Glutamatergic neuron (in vitro differentiated cells): ENCODE measurements at regions not wholly inside any gene's neighbourhood (a gene's known extent, or its start where the extent isn't known, plus 50 kb on each side); places are given as distances from the start of the nearest gene placed in this dataset.

Experiments used
- DNase-seq: peaks from one replicate; pipeline ENCODE4 v3.0.0; 2022
- H3K27ac Mint-ChIP-seq: one replicate; pipeline ENCODE4 v1.8.0; 2020; ENCODE audit warnings: mild to moderate bottlenecking, mixed read lengths, inconsistent platforms; ENCODE audit not compliant: unreplicated experiment
- H3K27me3 Mint-ChIP-seq: one replicate; pipeline ENCODE4 v1.8.0; 2020; ENCODE audit warnings: mild to moderate bottlenecking, moderate library complexity, mixed read lengths, inconsistent platforms; ENCODE audit not compliant: unreplicated experiment
- H3K36me3 Mint-ChIP-seq: one replicate; pipeline ENCODE4 v1.8.0; 2020; ENCODE audit warnings: mild to moderate bottlenecking, mixed read lengths, inconsistent platforms; ENCODE audit not compliant: unreplicated experiment
- H3K4me1 Mint-ChIP-seq: one replicate; pipeline ENCODE4 v1.8.0; 2020; ENCODE audit warnings: mild to moderate bottlenecking, low read depth, mixed read lengths, inconsistent platforms; ENCODE audit not compliant: unreplicated experiment
- H3K4me3 Mint-ChIP-seq: one replicate; pipeline ENCODE4 v1.8.0; 2020; ENCODE audit warnings: mild to moderate bottlenecking, mixed read lengths, inconsistent platforms; ENCODE audit not compliant: unreplicated experiment
- H3K9me3 Mint-ChIP-seq: one replicate; pipeline ENCODE4 v1.8.0; 2020; ENCODE audit warnings: mild to moderate bottlenecking, moderate library complexity, mixed read lengths, inconsistent platforms; ENCODE audit not compliant: unreplicated experiment
- CTCF ChIP-seq: fragments of 200-600 bp; sonication (generic); IDR thresholded peaks from one replicate; pipeline ENCODE4 v1.5.0; 2021; ENCODE audit not compliant: partially characterized antibody, unreplicated experiment

- DNase-seq, result no peak
- TF ChIP-seq CTCF, result no peak
- no peak overlapping the region for H3K4me3 Mint-ChIP-seq
- no peaks in the 10 kb centered on the region for H3K9me3 Mint-ChIP-seq
- peaks cover 3% of the 10 kb centered on the region for H3K27me3 Mint-ChIP-seq
- H3K36me3 Mint-ChIP-seq, result peaks cover 4% of the 10 kb centered on the region
- H3K4me1 Mint-ChIP-seq, result no peaks in the 10 kb centered on the region
- H3K27ac Mint-ChIP-seq, result no peak overlapping the region
Observed at GRCh38 chr11:109859045-109859724, 234.0 kb upstream of the ZC3H12C start.

GRCh38 chr11:109862835-109863234 is 230.4 kb upstream of the ZC3H12C start:
- Mint-ChIP-seq H3K9me3 (peaks cover 2% of the 10 kb centered on the region), H3K27ac (no peak overlapping the region), H3K27me3 (peaks cover 3% of the 10 kb centered on the region), H3K4me3 (no peak overlapping the region), H3K36me3 (peaks cover 9% of the 10 kb centered on the region), H3K4me1 (no peaks in the 10 kb centered on the region)
- DNase-seq, result no peak
- TF ChIP-seq CTCF, result no peak

GRCh38 chr11:109864151-109864661 is 229.0 kb upstream of the ZC3H12C start:
- no peak for TF ChIP-seq CTCF
- H3K4me3 Mint-ChIP-seq, result no peak overlapping the region
- H3K4me1 Mint-ChIP-seq, result peaks cover 7% of the 10 kb centered on the region
- DNase-seq, result no peak
- no peak overlapping the region for H3K27ac Mint-ChIP-seq
- peaks cover 3% of the 10 kb centered on the region for H3K27me3 Mint-ChIP-seq
- H3K9me3 Mint-ChIP-seq, result peaks cover 2% of the 10 kb centered on the region
- peaks cover 9% of the 10 kb centered on the region for H3K36me3 Mint-ChIP-seq

DNA sequence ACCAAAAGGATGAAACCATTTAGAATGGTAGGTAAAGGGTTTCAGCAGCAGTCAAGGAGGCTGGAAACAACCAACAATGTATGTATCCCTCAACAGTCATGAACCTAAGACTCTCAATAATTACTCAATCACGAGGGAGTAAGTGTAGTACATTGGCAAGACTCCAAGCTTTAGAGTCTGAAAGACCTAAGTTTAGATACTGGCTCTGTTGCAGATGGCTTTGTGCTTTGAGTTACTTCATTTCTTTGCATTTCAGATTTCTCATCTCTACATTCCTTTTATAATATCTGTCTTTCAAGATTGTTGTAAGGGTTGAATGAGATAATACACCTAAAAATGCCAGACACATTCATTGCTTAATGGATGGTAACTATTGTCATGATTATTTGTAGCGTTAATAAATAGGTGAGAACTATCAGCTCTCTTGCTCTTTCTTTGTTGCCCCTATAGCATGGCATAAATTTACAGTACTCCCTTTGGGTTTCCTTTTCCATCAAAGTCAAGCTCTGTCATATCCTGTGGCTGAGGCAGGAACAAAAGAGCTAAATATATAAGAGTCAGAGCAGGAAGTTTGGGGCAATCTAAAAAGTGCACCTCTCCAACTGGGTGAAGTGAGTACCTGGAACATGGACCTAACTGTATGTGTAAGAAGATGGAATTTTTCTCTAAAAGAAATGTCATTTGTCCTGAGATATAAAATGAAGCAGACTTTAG is 228.2 kb upstream of the ZC3H12C start:
- Mint-ChIP-seq H3K36me3 (peaks cover 9% of the 10 kb centered on the region), H3K27me3 (peaks cover 3% of the 10 kb centered on the region), H3K9me3 (peaks cover 2% of the 10 kb centered on the region), H3K4me1 (peaks cover 11% of the 10 kb centered on the region), H3K4me3 (no peak overlapping the region), H3K27ac (no peak overlapping the region)
- TF ChIP-seq CTCF, result no peak
- no peak for DNase-seq
